Peyer's patch (tissue), 4 donors: ENCODE measurements at regions not wholly inside any gene's neighbourhood (a gene's known extent, or its start where the extent isn't known, plus 50 kb on each side); places are given as distances from the start of the nearest gene placed in this dataset.

Experiments used
- DNase-seq, 3 donors: peaks; one replicate each; pipeline ENCODE4 v3.0.0-alpha.2; 2017 to 2019
- H3K27ac ChIP-seq, 4 donors: fragments of 200-600 bp; sonication (generic); one replicate each; pipeline ENCODE4 v1.5.1; 2016 to 2019
- H3K27me3 ChIP-seq, 2 donors: fragments of 200-600 bp; sonication (generic); one replicate each; pipeline ENCODE4 v1.5.1; 2019
- H3K36me3 ChIP-seq, 3 donors: fragments of 200-600 bp; sonication (generic); one replicate each; pipeline ENCODE4 v1.5.1; 2016 to 2019
- H3K4me1 ChIP-seq, 4 donors: fragments of 200-600 bp; sonication (generic); one replicate each; pipeline ENCODE4 v1.5.1; 2016 to 2019
- H3K4me3 ChIP-seq, 4 donors: fragments of 200-600 bp; sonication (generic); 1 replicate in 3 of 4; 2 replicates in 1 of 4; pipeline ENCODE4 v1.5.1; 2016 to 2019; ENCODE audit warnings: mild to moderate bottlenecking in 1 of 4
- H3K9me3 ChIP-seq, 4 donors: fragments of 200-600 bp; sonication (generic); one replicate each; pipeline ENCODE4 v1.5.1; 2016 to 2019; ENCODE audit warnings: mild to moderate bottlenecking in 1 of 4
- CTCF ChIP-seq, 6 experiments: fragments of 450-650 bp in 4 of 6; fragments of 200-600 bp in 2 of 6; sonication (generic) in 1 of 6; IDR thresholded peaks; one replicate each; pipeline ENCODE4 v1.5.1; 2017 to 2019; ENCODE audit warnings: antibody characterized with exemption in 6 of 6, mild to moderate bottlenecking in 3 of 6, moderate library complexity in 1 of 6
- POLR2A ChIP-seq, 2 donors: fragments of 450-650 bp; IDR thresholded peaks; one replicate each; pipeline ENCODE4 v1.5.1; 2017; ENCODE audit warnings: antibody characterized with exemption in 2 of 2, mild to moderate bottlenecking in 2 of 2, moderate library complexity in 2 of 2

- H3K27ac ChIP-seq: no peak overlapping the region
- no peak for TF ChIP-seq CTCF (IDR thresholded peaks at IDR 0.05)
- TF ChIP-seq POLR2A (IDR thresholded peaks at IDR 0.05): no peak
- no peak for DNase-seq
These were observed 1146.9 kb downstream of the PDHA2 start for GRCh38 chr4:96986816-96987215.

GRCh38 chr4:96991083-96991482 is 1151.2 kb downstream of the PDHA2 start:
- DNase-seq: no peak
- TF ChIP-seq POLR2A (IDR thresholded peaks at IDR 0.05) (no peak), CTCF (IDR thresholded peaks at IDR 0.05) (no peak)
- Histone ChIP-seq H3K27ac (no peak overlapping the region), H3K4me1 (no peaks in the 10 kb centered on the region), H3K9me3 (no peaks in the 10 kb centered on the region), H3K4me3 (no peak overlapping the region), H3K27me3 (no peaks in the 10 kb centered on the region), H3K36me3 (no peaks in the 10 kb centered on the region)

More at GRCh38 chr4:96986816-96987215, 1146.9 kb downstream of the PDHA2 start:
- Histone ChIP-seq H3K27me3 (no peaks in the 10 kb centered on the region), H3K4me1 (no peaks in the 10 kb centered on the region), H3K9me3 (no peaks in the 10 kb centered on the region), H3K4me3 (no peak overlapping the region), H3K36me3 (no peaks in the 10 kb centered on the region)

- H3K36me3 ChIP-seq: no peaks in the 10 kb centered on the region
- no peak overlapping the region for H3K27ac ChIP-seq
- no peaks in the 10 kb centered on the region for H3K27me3 ChIP-seq
- TF ChIP-seq POLR2A (IDR thresholded peaks at IDR 0.05): no peak
- TF ChIP-seq CTCF (IDR thresholded peaks at IDR 0.05): no peak
- no peaks in the 10 kb centered on the region for H3K4me1 ChIP-seq
- no peak for DNase-seq
- no peaks in the 10 kb centered on the region for H3K9me3 ChIP-seq
- H3K4me3 ChIP-seq: no peak overlapping the region
These were observed 1150.8 kb downstream of the STPG2 start for GRCh38 chr4:96992443-96992842.

GRCh38 chr4:96993560-96993959 is 1149.7 kb downstream of the STPG2 start:
- no peak for DNase-seq
- Histone ChIP-seq H3K27me3 (no peaks in the 10 kb centered on the region), H3K27ac (no peak overlapping the region), H3K4me1 (no peaks in the 10 kb centered on the region), H3K36me3 (no peaks in the 10 kb centered on the region), H3K4me3 (no peak overlapping the region), H3K9me3 (no peaks in the 10 kb centered on the region)
- TF ChIP-seq POLR2A (IDR thresholded peaks at IDR 0.05) (no peak), CTCF (IDR thresholded peaks at IDR 0.05) (no peak)

GRCh38 chr4:97003715-97004114 is 1139.6 kb downstream of the STPG2 start:
- H3K4me3 ChIP-seq: no peak overlapping the region
- no peak for DNase-seq
- no peaks in the 10 kb centered on the region for H3K27me3 ChIP-seq
- TF ChIP-seq POLR2A (IDR thresholded peaks at IDR 0.05): no peak
- no peak for TF ChIP-seq CTCF (IDR thresholded peaks at IDR 0.05)
- no peak overlapping the region for H3K27ac ChIP-seq
- H3K36me3 ChIP-seq: no peaks in the 10 kb centered on the region
- no peaks in the 10 kb centered on the region for H3K9me3 ChIP-seq
- no peaks in the 10 kb centered on the region for H3K4me1 ChIP-seq

GRCh38 chr4:97013309-97013708 is 1130.0 kb downstream of the STPG2 start:
- TF ChIP-seq CTCF (IDR thresholded peaks at IDR 0.05): no peak
- no peak for TF ChIP-seq POLR2A (IDR thresholded peaks at IDR 0.05)
- H3K4me1 ChIP-seq: no peaks in the 10 kb centered on the region
- H3K4me3 ChIP-seq: no peak overlapping the region
- H3K9me3 ChIP-seq: no peaks in the 10 kb centered on the region
- no peaks in the 10 kb centered on the region for H3K36me3 ChIP-seq
- no peak overlapping the region for H3K27ac ChIP-seq
- no peak for DNase-seq
- H3K27me3 ChIP-seq: no peaks in the 10 kb centered on the region
